ENCODE measurements at regions not wholly inside any gene's neighbourhood (a gene's known extent, or its start where the extent isn't known, plus 50 kb on each side); places are given as distances from the start of the nearest gene placed in this dataset.

DNA sequence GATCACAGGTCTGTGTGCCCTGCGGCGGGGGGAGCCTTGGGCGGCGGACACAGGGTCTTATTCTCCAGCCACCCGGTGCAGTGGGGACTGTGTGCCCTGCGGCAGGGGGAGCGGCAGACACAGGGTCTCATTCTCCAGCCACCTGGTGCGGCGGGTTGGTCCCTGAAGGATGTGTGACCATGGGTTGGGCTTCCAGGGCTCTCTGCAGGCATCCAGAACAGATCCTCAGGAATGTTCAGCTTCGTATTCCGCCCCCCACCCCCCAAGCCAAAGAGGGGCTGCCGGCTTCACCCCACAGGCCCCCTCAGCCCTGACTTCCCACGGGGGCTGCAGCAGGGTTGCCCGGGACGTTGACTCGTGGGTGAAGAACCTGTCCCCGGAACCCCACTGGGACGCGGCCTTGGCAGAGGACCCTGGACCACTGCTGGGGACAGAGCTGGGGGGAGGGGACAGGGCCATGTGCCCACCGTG is 154.5 kb upstream of the PPP2R2D start:
- peaks cover 3% of the 10 kb centered on the region for H3K27me3 Mint-ChIP-seq
- DNase-seq, result no peak
- H3K27ac Mint-ChIP-seq, result no peak overlapping the region
- intact Hi-C loops (cut with micrococcal nuclease), result no loop called here
- no peaks in the 10 kb centered on the region for H3K36me3 Mint-ChIP-seq (ENCODE audit: low read depth)
- H3K9me3 Mint-ChIP-seq, result no peaks in the 10 kb centered on the region
- no peaks in the 10 kb centered on the region for H3K4me1 Mint-ChIP-seq
- H3K4me3 Mint-ChIP-seq, result no peak overlapping the region

GRCh38 chr10:131746785-131747184 is 154.0 kb upstream of the PPP2R2D start:
- peaks cover 3% of the 10 kb centered on the region for H3K27me3 Mint-ChIP-seq
- H3K27ac Mint-ChIP-seq, result no peak overlapping the region
- DNase-seq, result no peak
- H3K9me3 Mint-ChIP-seq, result no peaks in the 10 kb centered on the region
- no peaks in the 10 kb centered on the region for H3K36me3 Mint-ChIP-seq (ENCODE audit: low read depth)
- H3K4me1 Mint-ChIP-seq, result no peaks in the 10 kb centered on the region
- H3K4me3 Mint-ChIP-seq, result no peak overlapping the region
- intact Hi-C loops (cut with micrococcal nuclease), result no loop called here

DNA sequence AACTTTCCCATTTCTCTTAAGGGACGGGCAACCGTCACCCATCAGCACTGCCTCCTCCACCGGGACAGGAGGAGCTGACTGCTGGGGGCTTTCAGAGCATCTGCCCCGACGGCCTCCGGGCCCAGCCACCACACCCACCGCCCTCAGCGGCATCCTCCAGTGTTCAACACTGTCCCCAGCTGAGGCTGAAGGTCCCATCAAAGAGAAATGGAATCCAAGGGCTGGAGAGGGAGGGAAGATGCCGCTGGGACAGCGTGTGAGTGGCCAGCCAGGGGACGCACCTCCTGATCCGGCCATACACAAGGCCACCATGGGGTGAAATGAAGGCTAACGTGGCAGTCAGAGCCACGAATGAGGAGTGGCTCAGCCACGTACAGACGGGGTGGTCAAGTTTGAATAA is 153.6 kb upstream of the PPP2R2D start:
- intact Hi-C loops (cut with micrococcal nuclease), result no loop called here
- H3K27me3 Mint-ChIP-seq, result peaks cover 3% of the 10 kb centered on the region
- H3K4me1 Mint-ChIP-seq, result no peaks in the 10 kb centered on the region
- H3K4me3 Mint-ChIP-seq, result no peak overlapping the region
- H3K27ac Mint-ChIP-seq, result no peak overlapping the region
- H3K36me3 Mint-ChIP-seq (ENCODE audit: low read depth), result no peaks in the 10 kb centered on the region
- H3K9me3 Mint-ChIP-seq, result no peaks in the 10 kb centered on the region
- DNase-seq, result no peak

DNA sequence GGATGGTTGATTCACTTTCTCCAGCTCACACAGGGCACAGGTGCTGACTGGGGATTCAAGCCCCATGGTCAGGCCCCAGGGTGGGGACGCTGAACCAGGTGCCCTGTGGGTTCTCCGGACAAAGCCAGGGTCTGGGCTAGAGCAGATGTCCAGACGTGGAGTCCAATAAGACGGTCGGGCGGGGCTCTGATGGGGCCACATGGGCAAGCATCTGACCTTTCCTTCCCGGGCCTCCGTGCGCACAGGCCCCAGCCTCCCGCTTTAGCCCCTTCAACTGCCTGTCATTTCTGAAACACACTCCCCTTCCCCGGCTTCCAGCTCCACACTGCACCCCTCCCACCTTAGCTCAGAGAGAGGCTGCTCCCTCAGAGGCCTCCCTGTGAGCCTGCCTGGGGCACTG is 153.0 kb upstream of the PPP2R2D start:
- H3K4me1 Mint-ChIP-seq, result no peaks in the 10 kb centered on the region
- H3K27me3 Mint-ChIP-seq, result peaks cover 3% of the 10 kb centered on the region
- H3K9me3 Mint-ChIP-seq, result no peaks in the 10 kb centered on the region
- intact Hi-C loops (cut with micrococcal nuclease), result no loop called here
- H3K36me3 Mint-ChIP-seq (ENCODE audit: low read depth), result no peaks in the 10 kb centered on the region
- no peak overlapping the region for H3K27ac Mint-ChIP-seq
- H3K4me3 Mint-ChIP-seq, result no peak overlapping the region
- DNase-seq, result no peak

GRCh38 chr10:131748191-131748590 is 152.6 kb upstream of the PPP2R2D start:
- intact Hi-C loops (cut with micrococcal nuclease), result no loop called here
- H3K27ac Mint-ChIP-seq, result no peak overlapping the region
- no peak for DNase-seq

GRCh38 chr10:131748831-131749766 is 151.7 kb upstream of the PPP2R2D start:
- intact Hi-C loops (cut with micrococcal nuclease), result no loop called here
- no peak overlapping the region for H3K27ac Mint-ChIP-seq
- H3K4me3 Mint-ChIP-seq, result no peak overlapping the region
- no peaks in the 10 kb centered on the region for H3K9me3 Mint-ChIP-seq
- no peak for DNase-seq
- no peaks in the 10 kb centered on the region for H3K36me3 Mint-ChIP-seq (ENCODE audit: low read depth)
- H3K27me3 Mint-ChIP-seq, result peaks cover 2% of the 10 kb centered on the region
- no peaks in the 10 kb centered on the region for H3K4me1 Mint-ChIP-seq

More at GRCh38 chr10:131748191-131748590, 152.6 kb upstream of the PPP2R2D start:
- H3K27me3 Mint-ChIP-seq, result peaks cover 3% of the 10 kb centered on the region
- no peaks in the 10 kb centered on the region for H3K9me3 Mint-ChIP-seq
- no peaks in the 10 kb centered on the region for H3K36me3 Mint-ChIP-seq (ENCODE audit: low read depth)
- no peaks in the 10 kb centered on the region for H3K4me1 Mint-ChIP-seq
- H3K4me3 Mint-ChIP-seq, result no peak overlapping the region

GRCh38 chr10:131749767-131750142 is 151.1 kb upstream of the PPP2R2D start:
- Mint-ChIP-seq H3K27ac (no peak overlapping the region), H3K9me3 (no peaks in the 10 kb centered on the region), H3K4me3 (no peak overlapping the region), H3K36me3 (ENCODE audit: low read depth) (no peaks in the 10 kb centered on the region), H3K27me3 (no peaks in the 10 kb centered on the region), H3K4me1 (no peaks in the 10 kb centered on the region)
- no peak for DNase-seq
- intact Hi-C loops (cut with micrococcal nuclease), result no loop called here

GRCh38 chr10:131750171-131750895 is 150.5 kb upstream of the PPP2R2D start:
- Mint-ChIP-seq H3K4me3 (no peak overlapping the region), H3K36me3 (ENCODE audit: low read depth) (no peaks in the 10 kb centered on the region), H3K4me1 (no peaks in the 10 kb centered on the region), H3K27ac (no peak overlapping the region), H3K9me3 (no peaks in the 10 kb centered on the region), H3K27me3 (no peaks in the 10 kb centered on the region)
- no peak for DNase-seq
- intact Hi-C loops (cut with micrococcal nuclease), result no loop called here

- Mint-ChIP-seq H3K4me1 (no peaks in the 10 kb centered on the region), H3K9me3 (no peaks in the 10 kb centered on the region), H3K27me3 (no peaks in the 10 kb centered on the region), H3K4me3 (no peak overlapping the region), H3K36me3 (ENCODE audit: low read depth) (no peaks in the 10 kb centered on the region), H3K27ac (no peak overlapping the region)
- DNase-seq, result no peak
- intact Hi-C loops (cut with micrococcal nuclease), result no loop called here
These were observed 149.6 kb upstream of the PPP2R2D start for GRCh38 chr10:131750973-131751826.

- intact Hi-C loops (cut with micrococcal nuclease), result no loop called here
- DNase-seq, result no peak
- no peak overlapping the region for H3K4me3 Mint-ChIP-seq
- H3K9me3 Mint-ChIP-seq, result no peaks in the 10 kb centered on the region
- no peak overlapping the region for H3K27ac Mint-ChIP-seq
- H3K27me3 Mint-ChIP-seq, result no peaks in the 10 kb centered on the region
- H3K36me3 Mint-ChIP-seq (ENCODE audit: low read depth), result no peaks in the 10 kb centered on the region
- H3K4me1 Mint-ChIP-seq, result no peaks in the 10 kb centered on the region
These were observed 148.7 kb upstream of the PPP2R2D start for GRCh38 chr10:131751827-131752775.

- intact Hi-C loops (cut with micrococcal nuclease), result no loop called here
These were observed 147.5 kb upstream of the PPP2R2D start for GRCh38 chr10:131753336-131753735.

GRCh38 chr10:131755200-131755599 is 145.6 kb upstream of the PPP2R2D start:
- peaks cover 3% of the 10 kb centered on the region for H3K9me3 Mint-ChIP-seq
- H3K27me3 Mint-ChIP-seq, result no peaks in the 10 kb centered on the region
- H3K27ac Mint-ChIP-seq, result no peak overlapping the region
- no peaks in the 10 kb centered on the region for H3K36me3 Mint-ChIP-seq (ENCODE audit: low read depth)
- DNase-seq, result no peak
- intact Hi-C loops (cut with micrococcal nuclease), result no loop called here
- H3K4me1 Mint-ChIP-seq, result no peaks in the 10 kb centered on the region
- H3K4me3 Mint-ChIP-seq, result no peak overlapping the region

More at GRCh38 chr10:131753336-131753735, 147.5 kb upstream of the PPP2R2D start:
- Mint-ChIP-seq H3K27ac (no peak overlapping the region), H3K4me3 (no peak overlapping the region), H3K9me3 (peaks cover 3% of the 10 kb centered on the region), H3K4me1 (no peaks in the 10 kb centered on the region), H3K27me3 (no peaks in the 10 kb centered on the region), H3K36me3 (ENCODE audit: low read depth) (no peaks in the 10 kb centered on the region)
- no peak for DNase-seq
